ENCODE measurements at regions not wholly inside any gene's neighbourhood (a gene's known extent, or its start where the extent isn't known, plus 50 kb on each side); places are given as distances from the start of the nearest gene placed in this dataset.

DNA sequence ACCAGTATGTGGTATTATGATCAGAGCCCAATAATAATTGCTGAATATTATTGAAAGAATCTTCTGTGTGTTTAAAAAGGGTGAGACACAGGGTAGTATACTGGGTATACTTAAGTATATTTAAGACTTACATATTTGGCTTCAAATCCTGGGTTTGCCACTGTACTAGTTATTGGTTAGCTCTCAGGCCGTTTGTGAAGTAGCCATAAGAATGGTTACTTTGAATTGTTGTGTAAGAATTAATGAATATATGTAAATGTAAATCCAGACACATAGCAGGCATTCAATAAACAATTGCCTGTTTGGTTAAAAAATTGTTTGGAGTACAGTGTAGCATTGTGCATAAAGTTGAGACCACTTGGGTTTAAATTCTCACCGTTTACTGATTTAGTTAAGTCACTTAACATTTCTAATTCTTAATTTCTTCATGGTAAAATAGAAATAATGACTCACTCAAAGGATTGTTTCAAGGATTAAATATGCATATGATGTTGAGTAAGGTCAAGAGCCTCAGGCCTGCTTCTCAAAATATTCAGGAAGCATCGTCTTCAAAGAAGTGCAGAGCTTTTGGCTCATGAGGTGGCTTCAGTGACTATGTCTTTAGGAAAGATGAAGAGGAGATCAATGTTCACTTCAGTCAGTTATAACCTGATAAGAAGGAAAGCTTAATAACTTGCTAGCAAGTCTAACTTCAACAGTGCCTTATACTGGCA is 207.9 kb upstream of the NT5C1B start:
- TF ChIP-seq, protein P1, sequence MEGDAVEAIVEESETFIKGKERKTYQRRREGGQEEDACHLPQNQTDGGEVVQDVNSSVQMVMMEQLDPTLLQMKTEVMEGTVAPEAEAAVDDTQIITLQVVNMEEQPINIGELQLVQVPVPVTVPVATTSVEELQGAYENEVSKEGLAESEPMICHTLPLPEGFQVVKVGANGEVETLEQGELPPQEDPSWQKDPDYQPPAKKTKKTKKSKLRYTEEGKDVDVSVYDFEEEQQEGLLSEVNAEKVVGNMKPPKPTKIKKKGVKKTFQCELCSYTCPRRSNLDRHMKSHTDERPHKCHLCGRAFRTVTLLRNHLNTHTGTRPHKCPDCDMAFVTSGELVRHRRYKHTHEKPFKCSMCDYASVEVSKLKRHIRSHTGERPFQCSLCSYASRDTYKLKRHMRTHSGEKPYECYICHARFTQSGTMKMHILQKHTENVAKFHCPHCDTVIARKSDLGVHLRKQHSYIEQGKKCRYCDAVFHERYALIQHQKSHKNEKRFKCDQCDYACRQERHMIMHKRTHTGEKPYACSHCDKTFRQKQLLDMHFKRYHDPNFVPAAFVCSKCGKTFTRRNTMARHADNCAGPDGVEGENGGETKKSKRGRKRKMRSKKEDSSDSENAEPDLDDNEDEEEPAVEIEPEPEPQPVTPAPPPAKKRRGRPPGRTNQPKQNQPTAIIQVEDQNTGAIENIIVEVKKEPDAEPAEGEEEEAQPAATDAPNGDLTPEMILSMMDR (IDR thresholded peaks at IDR 0.05), result no peak
- TF ChIP-seq EP300 (IDR thresholded peaks at IDR 0.05), result no peak

All from ovary (tissue), 3 donors.